ENCODE measurements at regions not wholly inside any gene's neighbourhood (a gene's known extent, or its start where the extent isn't known, plus 50 kb on each side); places are given as distances from the start of the nearest gene placed in this dataset.

- TF ChIP-seq POLR2A (IDR thresholded peaks at IDR 0.05), result no peak
- no peak for TF ChIP-seq CTCF (IDR thresholded peaks at IDR 0.05 in 8 of 11, conservative IDR thresholded peaks at IDR 0.05 in 3 of 11)
- TF ChIP-seq POLR2AphosphoS5 (IDR thresholded peaks at IDR 0.05), result no peak
Measured at GRCh38 chr1:242670019-242670418, 145.5 kb upstream of the PLD5 start.

All from spleen (tissue), 7 donors.